Heart left ventricle (tissue), 13 donors: ENCODE measurements at regions not wholly inside any gene's neighbourhood (a gene's known extent, or its start where the extent isn't known, plus 50 kb on each side); places are given as distances from the start of the nearest gene placed in this dataset.

Experiments used
- POLR2A ChIP-seq, 2 donors: fragments of 450-650 bp; IDR thresholded peaks; one replicate each; pipeline ENCODE4 v1.6.1; 2017; ENCODE audit warnings: antibody characterized with exemption in 2 of 2, mild to moderate bottlenecking in 2 of 2, moderate library complexity in 2 of 2
- TF ChIP-seq, protein P1 (sequence below), 12 donors: fragments of 200-600 bp; sonication (generic) in 4 of 12; IDR thresholded peaks; one replicate each; pipeline versions ENCODE4 v1.5.0 to v1.8.0; 2018 to 2022; ENCODE audit warnings: antibody characterized with exemption in 12 of 12, mild to moderate bottlenecking in 5 of 12
- donor health status: ischemic (EF 13 %, LVEDD 7.1; RV severe dilation, severe dysfunction).
- donor health status: DM: no; HTN: yes; CAD: no.
- donor health status: DM: no; HTN: no; CAD: no.
- donor health status: ischemic (EF 25% LVEDD 6.9; RV normal size, moderate dysfunction).
- donor health status: ischemic (EF 25% LVEDD 5.7; RV mildly dilated, moderate dysfunction).
- donor health status: ischemic (EF 35%, LVEDD 5.7; RV mildly dilated, moderate dysfunction).
- donor health status: nonischemic (EF 11% LVEDD 7.7; RV severe dilation, severe dysfunction).
- donor health status: DM: yes; HTN: yes; CAD: no.
- donor health status: PGD.
- donor health status: ischemic (EF 29% LVEDD 5.4; RV normal size, mild dysfunction).
- donor health status: nonischemic (EF 23%, LVEDD 6.1; RV moderate dilation, normal function).

- TF ChIP-seq, protein P1, sequence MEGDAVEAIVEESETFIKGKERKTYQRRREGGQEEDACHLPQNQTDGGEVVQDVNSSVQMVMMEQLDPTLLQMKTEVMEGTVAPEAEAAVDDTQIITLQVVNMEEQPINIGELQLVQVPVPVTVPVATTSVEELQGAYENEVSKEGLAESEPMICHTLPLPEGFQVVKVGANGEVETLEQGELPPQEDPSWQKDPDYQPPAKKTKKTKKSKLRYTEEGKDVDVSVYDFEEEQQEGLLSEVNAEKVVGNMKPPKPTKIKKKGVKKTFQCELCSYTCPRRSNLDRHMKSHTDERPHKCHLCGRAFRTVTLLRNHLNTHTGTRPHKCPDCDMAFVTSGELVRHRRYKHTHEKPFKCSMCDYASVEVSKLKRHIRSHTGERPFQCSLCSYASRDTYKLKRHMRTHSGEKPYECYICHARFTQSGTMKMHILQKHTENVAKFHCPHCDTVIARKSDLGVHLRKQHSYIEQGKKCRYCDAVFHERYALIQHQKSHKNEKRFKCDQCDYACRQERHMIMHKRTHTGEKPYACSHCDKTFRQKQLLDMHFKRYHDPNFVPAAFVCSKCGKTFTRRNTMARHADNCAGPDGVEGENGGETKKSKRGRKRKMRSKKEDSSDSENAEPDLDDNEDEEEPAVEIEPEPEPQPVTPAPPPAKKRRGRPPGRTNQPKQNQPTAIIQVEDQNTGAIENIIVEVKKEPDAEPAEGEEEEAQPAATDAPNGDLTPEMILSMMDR (IDR thresholded peaks at IDR 0.05), result no peak
- TF ChIP-seq POLR2A (IDR thresholded peaks at IDR 0.05), result no peak
Measured at GRCh38 chr10:64118736-64119135, 597.5 kb downstream of the REEP3 start.
